ENCODE measurements at regions not wholly inside any gene's neighbourhood (a gene's known extent, or its start where the extent isn't known, plus 50 kb on each side); places are given as distances from the start of the nearest gene placed in this dataset.

GRCh38 chr16:9372934-9373890 is 281.8 kb downstream of the HAPSTR1 start:
- no peak for TF ChIP-seq POLR2AphosphoS5 (IDR thresholded peaks at IDR 0.05; ENCODE audit: low read depth, low read length)
- TF ChIP-seq TAF1 (IDR thresholded peaks at IDR 0.05; ENCODE audit: low read depth, low read length): no peak
- no peak for TF ChIP-seq POLR2A (IDR thresholded peaks at IDR 0.05; ENCODE audit: low read depth, low read length)

All from GM12891 (cell line).